HEK293 (cell line): ENCODE measurements at regions not wholly inside any gene's neighbourhood (a gene's known extent, or its start where the extent isn't known, plus 50 kb on each side); places are given as distances from the start of the nearest gene placed in this dataset.

Experiments
- ZNF146 ChIP-seq: fragments of 450-650 bp; formaldehyde crosslinking; IDR thresholded peaks from 2 replicates; pipeline ENCODE4 v1.5.1; 2016; ENCODE audit warnings: missing biosample characterization, missing genetic modification characterization
- ZNF404 ChIP-seq: fragments of 450-650 bp; formaldehyde crosslinking; IDR thresholded peaks from 2 replicates; pipeline ENCODE4 v1.5.1; 2017; ENCODE audit warnings: missing biosample characterization, missing genetic modification characterization
- TF ChIP-seq, protein P1 (sequence below): fragments of 450-650 bp; formaldehyde crosslinking; IDR thresholded peaks from 2 replicates; pipeline ENCODE4 v1.5.1; 2016; ENCODE audit warnings: missing biosample characterization, missing genetic modification characterization

GRCh38 chr6:48169635-48170034, 58.6 kb upstream of the PTCHD4 start (continued):
- TF ChIP-seq ZNF404 (tag by site-specific recombination) (no peak), ZNF146 (tag by site-specific recombination) (no peak)
- TF ChIP-seq, protein P1, sequence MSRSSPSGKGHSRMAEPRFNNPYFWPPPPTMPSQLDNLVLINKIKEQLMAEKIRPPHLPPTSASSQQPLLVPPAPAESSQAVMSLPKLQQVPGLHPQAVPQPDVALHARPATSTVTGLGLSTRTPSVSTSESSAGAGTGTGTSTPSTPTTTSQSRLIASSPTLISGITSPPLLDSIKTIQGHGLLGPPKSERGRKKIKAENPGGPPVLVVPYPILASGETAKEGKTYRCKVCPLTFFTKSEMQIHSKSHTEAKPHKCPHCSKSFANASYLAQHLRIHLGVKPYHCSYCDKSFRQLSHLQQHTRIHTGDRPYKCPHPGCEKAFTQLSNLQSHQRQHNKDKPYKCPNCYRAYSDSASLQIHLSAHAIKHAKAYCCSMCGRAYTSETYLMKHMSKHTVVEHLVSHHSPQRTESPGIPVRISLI (tag by site-specific recombination): no peak
